Activated CD8-positive, alpha-beta T cell treated with anti-CD3 and anti-CD28 coated beads, Interleukin-2, amount 10 ng/mL, durations not matched to agents 7 days and 5 days (primary cell): ENCODE measurements at regions not wholly inside any gene's neighbourhood (a gene's known extent, or its start where the extent isn't known, plus 50 kb on each side); places are given as distances from the start of the nearest gene placed in this dataset.

Experiments used
- ATAC-seq: fragments of 150-1000 bp; cut with Tn5 transposase; one replicate; pipeline ENCODE4 v1.10.0; 2021; ENCODE audit warnings: moderate library complexity
- CTCF ChIA-PET: fragments of 350-600 bp; sonication (Branson Sonifier 250); formaldehyde crosslinking; loops from one replicate; lab custom pipeline; 2021; ENCODE audit warnings: antibody characterized with exemption; lab: Charles Lee
- POLR2A ChIA-PET: fragments of 350-600 bp; sonication (Branson Sonifier 250); formaldehyde crosslinking; loops from one replicate; lab custom pipeline; 2021; ENCODE audit warnings: antibody characterized with exemption; lab: Charles Lee
- DNase-seq: peaks from one replicate; pipeline ENCODE4 v3.0.0-alpha.2; 2020
- H3K27ac Mint-ChIP-seq: one replicate; pipeline ENCODE4 v1.8.0; 2021; ENCODE audit warnings: mild to moderate bottlenecking, mixed read lengths
- H3K27me3 Mint-ChIP-seq: one replicate; pipeline ENCODE4 v1.8.0; 2021; ENCODE audit warnings: low read depth, mixed read lengths
- H3K36me3 Mint-ChIP-seq: one replicate; pipeline ENCODE4 v1.8.0; 2021; ENCODE audit warnings: low read depth, mixed read lengths
- H3K4me1 Mint-ChIP-seq: one replicate; pipeline ENCODE4 v1.8.0; 2021; ENCODE audit warnings: low read depth, mixed read lengths
- H3K4me3 Mint-ChIP-seq: one replicate; pipeline ENCODE4 v1.8.0; 2021; ENCODE audit warnings: mild to moderate bottlenecking, mixed read lengths
- H3K9me3 Mint-ChIP-seq: one replicate; pipeline ENCODE4 v1.8.0; 2022; ENCODE audit warnings: mixed read lengths; ENCODE audit not compliant: insufficient read depth

GRCh38 chr14:65302571-65303189, 109.8 kb upstream of the FUT8 start:
- Mint-ChIP-seq H3K27me3 (no peaks in the 10 kb centered on the region), H3K27ac (peak overlapping the region; percentile 78), H3K4me1 (peaks cover 81% of the 10 kb centered on the region), H3K4me3 (peak overlapping the region; percentile 44), H3K36me3 (peaks cover 26% of the 10 kb centered on the region), H3K9me3 (peaks cover 6% of the 10 kb centered on the region)
- DNase-seq (peak; percentile 86), ATAC-seq (peak; percentile 81)
- ChIA-PET POLR2A (interaction anchor here (1.0 to 6.4 kb wide), 8 partner anchors 13 to 110 kb away, joined by 3 to 91 read pairs (median 14); partner anchors contain the start of gene FUT8), CTCF (interaction anchor here (0.8 to 6.2 kb wide), 12 partner anchors 9 to 522 kb away, joined by 3 to 53 read pairs (median 4); partner anchors contain the start of gene FUT8)

GRCh38 chr14:65303190-65303898, 109.2 kb upstream of the FUT8 start:
- peak; percentile 33 for DNase-seq
- Mint-ChIP-seq H3K9me3 (peaks cover 6% of the 10 kb centered on the region), H3K4me1 (peaks cover 79% of the 10 kb centered on the region), H3K27ac (peak overlapping the region; percentile 78), H3K36me3 (peaks cover 20% of the 10 kb centered on the region), H3K27me3 (no peaks in the 10 kb centered on the region), H3K4me3 (peak overlapping the region; percentile 44)
- ChIA-PET CTCF (interaction anchor here (0.8 to 6.2 kb wide), 12 partner anchors 9 to 521 kb away, joined by 3 to 53 read pairs (median 4); partner anchors contain the start of gene FUT8), POLR2A (interaction anchor here (0.7 to 6.4 kb wide), 7 partner anchors 13 to 111 kb away, joined by 3 to 91 read pairs (median 23); no protein-coding TSS in a partner anchor)
- peak; percentile 13 for ATAC-seq

- H3K27me3 Mint-ChIP-seq = no peaks in the 10 kb centered on the region
- peaks cover 6% of the 10 kb centered on the region for H3K9me3 Mint-ChIP-seq
- no peak for DNase-seq
- ChIA-PET POLR2A (interaction anchor here (0.7 to 6.4 kb wide), 6 partner anchors 14 to 110 kb away, joined by 4 to 91 read pairs (median 26); no protein-coding TSS in a partner anchor), CTCF (interaction anchor here (0.8 to 6.2 kb wide), 10 partner anchors 13 to 521 kb away, joined by 3 to 53 read pairs (median 4); partner anchors contain the start of gene FUT8)
- H3K4me1 Mint-ChIP-seq = peaks cover 83% of the 10 kb centered on the region
- peaks cover 25% of the 10 kb centered on the region for H3K36me3 Mint-ChIP-seq
- H3K27ac Mint-ChIP-seq = peak overlapping the region; percentile 78
- no peak for ATAC-seq
- H3K4me3 Mint-ChIP-seq = no peak overlapping the region
Observed at GRCh38 chr14:65303899-65304222, 108.7 kb upstream of the FUT8 start.

- DNase-seq (no peak), ATAC-seq (no peak)
- peaks cover 85% of the 10 kb centered on the region for H3K4me1 Mint-ChIP-seq
- ChIA-PET CTCF (interaction anchor here (0.8 to 6.2 kb wide), 8 partner anchors 15 to 520 kb away, joined by 3 to 53 read pairs (median 10); partner anchors contain the start of gene FUT8), POLR2A (interaction anchor here (0.9 to 6.4 kb wide), 6 partner anchors 14 to 110 kb away, joined by 3 to 91 read pairs (median 26); no protein-coding TSS in a partner anchor)
- no peak overlapping the region for H3K4me3 Mint-ChIP-seq
- H3K27ac Mint-ChIP-seq = peak overlapping the region; percentile 78
- peaks cover 27% of the 10 kb centered on the region for H3K36me3 Mint-ChIP-seq
- no peaks in the 10 kb centered on the region for H3K27me3 Mint-ChIP-seq
- peaks cover 6% of the 10 kb centered on the region for H3K9me3 Mint-ChIP-seq
Observed at GRCh38 chr14:65304239-65304638, 108.3 kb upstream of the FUT8 start.

GRCh38 chr14:65304963-65305362, 107.6 kb upstream of the FUT8 start:
- H3K27ac Mint-ChIP-seq = peak overlapping the region; percentile 78
- ATAC-seq (no peak), DNase-seq (no peak)
- CTCF ChIA-PET = interaction anchor here (0.6 to 6.2 kb wide), 6 partner anchors 9 to 322 kb away, joined by 3 to 53 read pairs (median 10); partner anchors contain the start of gene FUT8
- POLR2A ChIA-PET = interaction anchor here (0.9 to 6.4 kb wide), 3 partner anchors 13 to 31 kb away, joined by 3 to 91 read pairs (median 49); no protein-coding TSS in a partner anchor
- H3K4me3 Mint-ChIP-seq = no peak overlapping the region
- H3K9me3 Mint-ChIP-seq = peaks cover 6% of the 10 kb centered on the region
- H3K4me1 Mint-ChIP-seq = peaks cover 78% of the 10 kb centered on the region
- no peaks in the 10 kb centered on the region for H3K27me3 Mint-ChIP-seq
- H3K36me3 Mint-ChIP-seq = peaks cover 27% of the 10 kb centered on the region

- Mint-ChIP-seq H3K36me3 (peaks cover 21% of the 10 kb centered on the region), H3K4me3 (no peak overlapping the region), H3K4me1 (peaks cover 47% of the 10 kb centered on the region), H3K27ac (no peak overlapping the region), H3K27me3 (no peaks in the 10 kb centered on the region), H3K9me3 (peaks cover 6% of the 10 kb centered on the region)
- POLR2A ChIA-PET = no interaction called here
- ATAC-seq = no peak
- no peak for DNase-seq
- CTCF ChIA-PET = interaction anchor here (0.7 to 3.1 kb wide), 2 partner anchors 13 to 24 kb away, joined by 3 to 11 read pairs; no protein-coding TSS in a partner anchor
Observed at GRCh38 chr14:65308536-65308935, 104.0 kb upstream of the FUT8 start.

GRCh38 chr14:65310568-65310967, 102.0 kb upstream of the FUT8 start:
- ATAC-seq (no peak), DNase-seq (no peak)
- H3K9me3 Mint-ChIP-seq = peaks cover 6% of the 10 kb centered on the region
- no peak overlapping the region for H3K27ac Mint-ChIP-seq
- ChIA-PET CTCF (interaction anchor here (0.6 to 3.1 kb wide), 6 partner anchors 9 to 128 kb away, joined by 3 to 11 read pairs (median 4); no protein-coding TSS in a partner anchor), POLR2A (interaction anchor here (0.6 to 1.3 kb wide), 3 partner anchors 9 to 105 kb away, joined by 3 to 6 read pairs (median 3); no protein-coding TSS in a partner anchor)
- H3K4me3 Mint-ChIP-seq = no peak overlapping the region
- H3K4me1 Mint-ChIP-seq = peaks cover 41% of the 10 kb centered on the region
- H3K27me3 Mint-ChIP-seq = no peaks in the 10 kb centered on the region
- peaks cover 16% of the 10 kb centered on the region for H3K36me3 Mint-ChIP-seq

- H3K36me3 Mint-ChIP-seq = peaks cover 27% of the 10 kb centered on the region
- H3K27ac Mint-ChIP-seq = no peak overlapping the region
- DNase-seq (no peak), ATAC-seq (no peak)
- no peak overlapping the region for H3K4me3 Mint-ChIP-seq
- peaks cover 10% of the 10 kb centered on the region for H3K9me3 Mint-ChIP-seq
- ChIA-PET POLR2A (no interaction called here), CTCF (no interaction called here)
- peaks cover 44% of the 10 kb centered on the region for H3K4me1 Mint-ChIP-seq
- H3K27me3 Mint-ChIP-seq = no peaks in the 10 kb centered on the region
Observed at GRCh38 chr14:65312859-65313258, 99.7 kb upstream of the FUT8 start.

GRCh38 chr14:65318636-65319506, 93.7 kb upstream of the FUT8 start:
- H3K27me3 Mint-ChIP-seq = no peaks in the 10 kb centered on the region

GRCh38 chr14:65320661-65321308, 91.7 kb upstream of the FUT8 start:
- Mint-ChIP-seq H3K36me3 (peaks cover 24% of the 10 kb centered on the region), H3K4me1 (peaks cover 74% of the 10 kb centered on the region), H3K27ac (peak overlapping the region; percentile 87)

More at GRCh38 chr14:65318636-65319506, 93.7 kb upstream of the FUT8 start:
- peak overlapping the region; percentile 42 for H3K4me3 Mint-ChIP-seq
- CTCF ChIA-PET = interaction anchor here (0.7 to 4.9 kb wide), 9 partner anchors 9 to 93 kb away, joined by 3 to 40 read pairs (median 6); partner anchors contain the start of gene FUT8
- H3K4me1 Mint-ChIP-seq = peaks cover 87% of the 10 kb centered on the region
- H3K36me3 Mint-ChIP-seq = peaks cover 29% of the 10 kb centered on the region
- peak overlapping the region; percentile 69 for H3K27ac Mint-ChIP-seq
- POLR2A ChIA-PET = interaction anchor here (0.8 to 4.6 kb wide), 7 partner anchors 8 to 120 kb away, joined by 3 to 23 read pairs (median 3); no protein-coding TSS in a partner anchor
- peaks cover 10% of the 10 kb centered on the region for H3K9me3 Mint-ChIP-seq
- no peak for DNase-seq
- peak; percentile 34 for ATAC-seq

More at GRCh38 chr14:65320661-65321308, 91.7 kb upstream of the FUT8 start:
- H3K9me3 Mint-ChIP-seq = peaks cover 8% of the 10 kb centered on the region
- CTCF ChIA-PET = interaction anchor here (0.9 to 4.9 kb wide), 13 partner anchors 11 to 98 kb away, joined by 3 to 40 read pairs (median 4); no protein-coding TSS in a partner anchor
- ATAC-seq (peak; percentile 21), DNase-seq (no peak)
- H3K4me3 Mint-ChIP-seq = no peak overlapping the region
- H3K27me3 Mint-ChIP-seq = no peaks in the 10 kb centered on the region
- POLR2A ChIA-PET = interaction anchor here (1.2 to 4.6 kb wide), 4 partner anchors 16 to 34 kb away, joined by 3 to 23 read pairs (median 14); no protein-coding TSS in a partner anchor
